ENCODE measurements at regions not wholly inside any gene's neighbourhood (a gene's known extent, or its start where the extent isn't known, plus 50 kb on each side); places are given as distances from the start of the nearest gene placed in this dataset.

- DNase-seq (ENCODE audit: low read depth, low spot score), result no peak
- H3K27ac ChIP-seq (ENCODE audit: low read depth, low read length), result no peak overlapping the region
- TF ChIP-seq CTCF (IDR thresholded peaks at IDR 0.05; ENCODE audit: low read depth, low read length), result no peak
- no peaks in the 10 kb centered on the region for H3K27me3 ChIP-seq (ENCODE audit: control insufficient read depth, insufficient read depth, low read length)
- no peaks in the 10 kb centered on the region for H3K9me3 ChIP-seq (ENCODE audit: control insufficient read depth, insufficient read depth, low read length)
- CTCF ChIA-PET, result no interaction called here
- H3K4me3 ChIP-seq (ENCODE audit: low read depth, low read length), result no peak overlapping the region
- POLR2A ChIA-PET, result no interaction called here
Measured at GRCh38 chr12:31201382-31201781, 124.6 kb downstream of the SINHCAF start.

- ChIA-PET CTCF (no interaction called here), POLR2A (no interaction called here)
- no peak for TF ChIP-seq CTCF (IDR thresholded peaks at IDR 0.05; ENCODE audit: low read depth, low read length)
- Histone ChIP-seq H3K4me3 (ENCODE audit: low read depth, low read length) (no peak overlapping the region), H3K9me3 (ENCODE audit: control insufficient read depth, insufficient read depth, low read length) (no peaks in the 10 kb centered on the region), H3K27ac (ENCODE audit: low read depth, low read length) (no peak overlapping the region), H3K27me3 (ENCODE audit: control insufficient read depth, insufficient read depth, low read length) (no peaks in the 10 kb centered on the region)
- DNase-seq (ENCODE audit: low read depth, low spot score), result no peak
Measured at GRCh38 chr12:31203261-31203660, 122.7 kb downstream of the SINHCAF start.

GRCh38 chr12:31205054-31205453 is 120.9 kb downstream of the SINHCAF start:
- TF ChIP-seq CTCF (IDR thresholded peaks at IDR 0.05; ENCODE audit: low read depth, low read length), result no peak
- ChIA-PET POLR2A (no interaction called here), CTCF (no interaction called here)
- Histone ChIP-seq H3K9me3 (ENCODE audit: control insufficient read depth, insufficient read depth, low read length) (no peaks in the 10 kb centered on the region), H3K4me3 (ENCODE audit: low read depth, low read length) (no peak overlapping the region), H3K27ac (ENCODE audit: low read depth, low read length) (no peak overlapping the region), H3K27me3 (ENCODE audit: control insufficient read depth, insufficient read depth, low read length) (no peaks in the 10 kb centered on the region)
- no peak for DNase-seq (ENCODE audit: low read depth, low spot score)

- Histone ChIP-seq H3K9me3 (ENCODE audit: control insufficient read depth, insufficient read depth, low read length) (no peaks in the 10 kb centered on the region), H3K27ac (ENCODE audit: low read depth, low read length) (no peak overlapping the region), H3K27me3 (ENCODE audit: control insufficient read depth, insufficient read depth, low read length) (no peaks in the 10 kb centered on the region), H3K4me3 (ENCODE audit: low read depth, low read length) (no peak overlapping the region)
- ChIA-PET POLR2A (no interaction called here), CTCF (no interaction called here)
- DNase-seq (ENCODE audit: low read depth, low spot score), result no peak
- no peak for TF ChIP-seq CTCF (IDR thresholded peaks at IDR 0.05; ENCODE audit: low read depth, low read length)
Measured at GRCh38 chr12:31206038-31206670, 119.8 kb downstream of the SINHCAF start.

- no peak overlapping the region for H3K27ac ChIP-seq (ENCODE audit: low read depth, low read length)
- no peak for TF ChIP-seq CTCF (IDR thresholded peaks at IDR 0.05; ENCODE audit: low read depth, low read length)
- POLR2A ChIA-PET, result no interaction called here
- DNase-seq (ENCODE audit: low read depth, low spot score), result no peak
- CTCF ChIA-PET, result interaction anchor here (1.1 kb wide), 1 partner anchor 64 kb away, joined by 3 read pairs; no protein-coding TSS in a partner anchor
- H3K27me3 ChIP-seq (ENCODE audit: control insufficient read depth, insufficient read depth, low read length), result no peaks in the 10 kb centered on the region
- H3K9me3 ChIP-seq (ENCODE audit: control insufficient read depth, insufficient read depth, low read length), result no peaks in the 10 kb centered on the region
- H3K4me3 ChIP-seq (ENCODE audit: low read depth, low read length), result no peak overlapping the region
Measured at GRCh38 chr12:31207799-31208465, 118.0 kb downstream of the SINHCAF start.
